Vagina (tissue), 2 donors: ENCODE measurements at regions not wholly inside any gene's neighbourhood (a gene's known extent, or its start where the extent isn't known, plus 50 kb on each side); places are given as distances from the start of the nearest gene placed in this dataset.
"Not testable (repeated sequence)": the region's sequence is repeated elsewhere in the genome, so short reads cannot be mapped to it uniquely, and the experiment has no call there.

Source experiments
- DNase-seq, 2 donors: peaks; one replicate each; pipeline ENCODE4 v3.0.0-alpha.2; 2017; ENCODE audit errors: extremely low spot score in 2 of 2
- H3K27ac ChIP-seq: fragments of 200-600 bp; sonication (generic); one replicate; pipeline ENCODE4 v1.5.1; 2019
- H3K27me3 ChIP-seq: fragments of 200-600 bp; sonication (generic); one replicate; pipeline ENCODE4 v1.5.1; 2019
- H3K36me3 ChIP-seq, 2 donors: fragments of 200-600 bp; sonication (generic); one replicate each; pipeline ENCODE4 v1.5.1; 2017 to 2019
- H3K4me1 ChIP-seq: fragments of 200-600 bp; sonication (generic); one replicate; pipeline ENCODE4 v1.5.1; 2019
- H3K4me3 ChIP-seq, 2 donors: fragments of 200-600 bp; sonication (generic); 1 replicate in 1 of 2; 2 replicates in 1 of 2; pipeline ENCODE4 v1.5.1; 2016 to 2019
- H3K9me3 ChIP-seq: fragments of 200-600 bp; sonication (generic); one replicate; pipeline ENCODE4 v1.5.1; 2019
- POLR2A ChIP-seq, 2 donors: fragments of 450-650 bp; IDR thresholded peaks; one replicate each; pipeline ENCODE4 v1.6.1; 2017; ENCODE audit warnings: antibody characterized with exemption in 2 of 2, mild to moderate bottlenecking in 2 of 2, moderate library complexity in 2 of 2
- POLR2AphosphoS5 ChIP-seq, 2 donors: sonication (generic); formaldehyde crosslinking; IDR thresholded peaks; one replicate each; pipeline ENCODE4 v1.9.0; 2017; ENCODE audit warnings: antibody characterized with exemption in 2 of 2, mild to moderate bottlenecking in 2 of 2, low read depth in 1 of 2; ENCODE audit not compliant: insufficient read depth in 1 of 2
- intact Hi-C: fragments of 100-400 bp; cut with DNase I; formaldehyde crosslinking; loops from one replicate; pipeline ENCODE4 v1.15.1; 2023
- TF ChIP-seq, protein P1 (sequence below), 3 experiments: fragments of 450-650 bp in 2 of 3; fragments of 200-600 bp in 1 of 3; sonication (generic) in 1 of 3; IDR thresholded peaks; one replicate each; pipeline ENCODE4 v1.5.1; 2017 to 2019; ENCODE audit warnings: antibody characterized with exemption in 3 of 3, mild to moderate bottlenecking in 2 of 3, moderate library complexity in 2 of 3

- Histone ChIP-seq H3K4me1 (peaks cover 12% of the 10 kb centered on the region), H3K9me3 (no peaks in the 10 kb centered on the region), H3K27me3 (no peaks in the 10 kb centered on the region), H3K36me3 (no peaks in the 10 kb centered on the region), H3K4me3 (no peak overlapping the region), H3K27ac (no peak overlapping the region)
- TF ChIP-seq, protein P1, sequence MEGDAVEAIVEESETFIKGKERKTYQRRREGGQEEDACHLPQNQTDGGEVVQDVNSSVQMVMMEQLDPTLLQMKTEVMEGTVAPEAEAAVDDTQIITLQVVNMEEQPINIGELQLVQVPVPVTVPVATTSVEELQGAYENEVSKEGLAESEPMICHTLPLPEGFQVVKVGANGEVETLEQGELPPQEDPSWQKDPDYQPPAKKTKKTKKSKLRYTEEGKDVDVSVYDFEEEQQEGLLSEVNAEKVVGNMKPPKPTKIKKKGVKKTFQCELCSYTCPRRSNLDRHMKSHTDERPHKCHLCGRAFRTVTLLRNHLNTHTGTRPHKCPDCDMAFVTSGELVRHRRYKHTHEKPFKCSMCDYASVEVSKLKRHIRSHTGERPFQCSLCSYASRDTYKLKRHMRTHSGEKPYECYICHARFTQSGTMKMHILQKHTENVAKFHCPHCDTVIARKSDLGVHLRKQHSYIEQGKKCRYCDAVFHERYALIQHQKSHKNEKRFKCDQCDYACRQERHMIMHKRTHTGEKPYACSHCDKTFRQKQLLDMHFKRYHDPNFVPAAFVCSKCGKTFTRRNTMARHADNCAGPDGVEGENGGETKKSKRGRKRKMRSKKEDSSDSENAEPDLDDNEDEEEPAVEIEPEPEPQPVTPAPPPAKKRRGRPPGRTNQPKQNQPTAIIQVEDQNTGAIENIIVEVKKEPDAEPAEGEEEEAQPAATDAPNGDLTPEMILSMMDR (IDR thresholded peaks at IDR 0.05): no peak
- TF ChIP-seq POLR2AphosphoS5 (IDR thresholded peaks at IDR 0.05; ENCODE audit: insufficient read depth in 1 of 2, low read depth in 1 of 2) (no peak), POLR2A (IDR thresholded peaks at IDR 0.05) (no peak)
- intact Hi-C loops: no loop called here
- DNase-seq: no peak
Measured at GRCh38 chr12:27864521-27864920, 84.5 kb upstream of the MANSC4 start.

DNA sequence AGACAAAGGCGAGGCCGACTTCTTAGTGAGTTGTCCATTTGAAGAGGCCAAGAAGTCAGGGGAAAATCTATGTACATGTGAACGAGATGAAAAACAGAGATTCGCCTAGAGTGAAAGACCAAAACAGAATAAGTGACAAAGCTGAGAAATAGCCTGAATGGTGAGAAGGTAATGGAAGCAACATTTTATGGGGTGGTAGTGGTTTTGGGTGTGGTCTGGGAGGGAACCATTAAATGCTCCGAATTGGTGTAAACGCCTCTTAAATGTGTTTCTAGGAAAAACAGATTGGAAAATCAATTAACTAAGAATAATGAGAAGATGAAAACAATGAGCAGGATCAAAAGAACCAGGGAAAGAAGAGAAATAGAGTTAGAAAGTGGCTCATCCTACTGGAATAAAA is 83.8 kb upstream of the MANSC4 start:
- intact Hi-C loops: no loop called here
- H3K4me1 ChIP-seq: peaks cover 12% of the 10 kb centered on the region
- H3K36me3 ChIP-seq: no peaks in the 10 kb centered on the region
- no peak overlapping the region for H3K27ac ChIP-seq
- no peaks in the 10 kb centered on the region for H3K27me3 ChIP-seq
- H3K4me3 ChIP-seq: no peak overlapping the region
- H3K9me3 ChIP-seq: no peaks in the 10 kb centered on the region
- no peak for TF ChIP-seq POLR2A (IDR thresholded peaks at IDR 0.05)
- TF ChIP-seq, protein P1 (IDR thresholded peaks at IDR 0.05): no peak
- no peak for TF ChIP-seq POLR2AphosphoS5 (IDR thresholded peaks at IDR 0.05; ENCODE audit: insufficient read depth in 1 of 2, low read depth in 1 of 2)
- DNase-seq: no peak

- H3K36me3 ChIP-seq: no peaks in the 10 kb centered on the region
- peaks cover 12% of the 10 kb centered on the region for H3K4me1 ChIP-seq
- intact Hi-C loops: no loop called here
- H3K9me3 ChIP-seq: no peaks in the 10 kb centered on the region
- no peak for DNase-seq
- H3K4me3 ChIP-seq: no peak overlapping the region
- TF ChIP-seq POLR2A (IDR thresholded peaks at IDR 0.05) (no peak), POLR2AphosphoS5 (IDR thresholded peaks at IDR 0.05; ENCODE audit: insufficient read depth in 1 of 2, low read depth in 1 of 2) (no peak)
- TF ChIP-seq, protein P1 (IDR thresholded peaks at IDR 0.05): no peak
- H3K27ac ChIP-seq: peak overlapping the region; percentile 43
- no peaks in the 10 kb centered on the region for H3K27me3 ChIP-seq
Measured at GRCh38 chr12:27861428-27862167, 81.6 kb upstream of the MANSC4 start.

DNA sequence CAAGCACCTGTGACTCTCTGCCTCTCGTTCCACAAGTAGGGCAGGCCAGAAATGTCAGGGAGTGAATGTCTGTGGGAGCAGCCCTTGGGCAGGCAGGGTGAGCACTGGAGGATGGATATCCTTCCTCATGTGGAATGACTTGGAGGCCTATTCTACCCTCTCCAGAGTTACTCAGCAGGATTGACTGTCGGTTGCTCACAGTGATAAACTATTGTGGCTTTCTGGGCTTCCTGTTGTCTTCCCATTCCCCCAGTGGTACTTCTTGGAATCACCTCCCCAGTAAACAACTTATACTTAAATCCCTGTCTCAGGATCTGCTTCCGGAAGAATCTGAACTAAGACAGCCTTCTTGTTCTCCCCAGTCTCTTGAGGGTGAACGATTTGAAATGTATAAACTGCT is 79.6 kb upstream of the MANSC4 start:
- H3K27ac ChIP-seq: no peak overlapping the region
- H3K36me3 ChIP-seq: no peaks in the 10 kb centered on the region
- H3K4me3 ChIP-seq: no peak overlapping the region
- no peak for DNase-seq
- no peak for TF ChIP-seq POLR2A (IDR thresholded peaks at IDR 0.05)
- TF ChIP-seq, protein P1 (IDR thresholded peaks at IDR 0.05): no peak
- no peak for TF ChIP-seq POLR2AphosphoS5 (IDR thresholded peaks at IDR 0.05; ENCODE audit: insufficient read depth in 1 of 2, low read depth in 1 of 2)
- H3K9me3 ChIP-seq: no peaks in the 10 kb centered on the region
- intact Hi-C loops: no loop called here
- peaks cover 12% of the 10 kb centered on the region for H3K4me1 ChIP-seq
- H3K27me3 ChIP-seq: no peaks in the 10 kb centered on the region

- intact Hi-C loops, H3K27me3 ChIP-seq, DNase-seq, H3K4me3 ChIP-seq, H3K4me1 ChIP-seq, H3K9me3 ChIP-seq, H3K27ac ChIP-seq, H3K36me3 ChIP-seq: not testable (repeated sequence)
Measured at GRCh38 chr12:27857006-27857405, 77.0 kb upstream of the MANSC4 start.
